Endodermal cell (in vitro differentiated cells): ENCODE measurements at regions not wholly inside any gene's neighbourhood (a gene's known extent, or its start where the extent isn't known, plus 50 kb on each side); places are given as distances from the start of the nearest gene placed in this dataset.

Experiments used
- DNase-seq: peaks from one replicate; pipeline ENCODE4 v3.0.0-alpha.2; 2017
- H3K27ac ChIP-seq: 2 replicates; pipeline ENCODE4 v1.5.1; 2013; ENCODE audit warnings: mild to moderate bottlenecking, low read depth, low read length, moderate library complexity
- H3K27me3 ChIP-seq: 2 replicates; pipeline ENCODE4 v1.6.1; 2013; ENCODE audit warnings: mild to moderate bottlenecking, low read length, moderate library complexity; ENCODE audit not compliant: insufficient read depth, control insufficient read depth, poor library complexity, severe bottlenecking
- H3K36me3 ChIP-seq: 2 replicates; pipeline ENCODE4 v1.7.0; 2013; ENCODE audit warnings: mild to moderate bottlenecking, low read length, moderate library complexity; ENCODE audit not compliant: control insufficient read depth, insufficient read depth
- H3K4me1 ChIP-seq: one replicate; pipeline ENCODE4 v1.7.0; 2013; ENCODE audit warnings: low read length; ENCODE audit not compliant: control insufficient read depth, insufficient read depth
- H3K4me3 ChIP-seq: 2 replicates; pipeline ENCODE4 v1.5.1; 2013; ENCODE audit warnings: mild to moderate bottlenecking, low read length, moderate library complexity
- H3K9ac ChIP-seq: 2 replicates; pipeline ENCODE4 v1.6.1; 2013; ENCODE audit warnings: mild to moderate bottlenecking, low read length, moderate library complexity; ENCODE audit not compliant: poor library complexity, severe bottlenecking; ENCODE audit errors: extremely low read depth
- H3K9me3 ChIP-seq: 2 replicates; pipeline ENCODE4 v1.6.1; 2013; ENCODE audit warnings: mild to moderate bottlenecking, low read length, moderate library complexity; ENCODE audit not compliant: control insufficient read depth
- H3K27ac Mint-ChIP-seq: 2 replicates; pipeline ENCODE4 v1.8.0; 2020; ENCODE audit warnings: mixed read lengths
- H3K27me3 Mint-ChIP-seq: 2 replicates; pipeline ENCODE4 v1.8.0; 2021; ENCODE audit warnings: mild to moderate bottlenecking, mixed read lengths; ENCODE audit not compliant: insufficient read depth
- H3K36me3 Mint-ChIP-seq: 2 replicates; pipeline ENCODE4 v1.8.0; 2020; ENCODE audit warnings: low read depth, mixed read lengths
- H3K4me1 Mint-ChIP-seq: 2 replicates; pipeline ENCODE4 v1.8.0; 2020; ENCODE audit warnings: mixed read lengths
- H3K4me3 Mint-ChIP-seq: 2 replicates; pipeline ENCODE4 v1.8.0; 2020; ENCODE audit warnings: mild to moderate bottlenecking, moderate library complexity, mixed read lengths
- H3K9me3 Mint-ChIP-seq: 2 replicates; pipeline ENCODE4 v1.8.0; 2020; ENCODE audit warnings: mild to moderate bottlenecking, mixed read lengths
- WGBS, 2 experiments: methylation state at CpG; one replicate each; pipeline versions ENCODE4 v1.1.5 to v1.1.7; 2013; ENCODE audit warnings: missing lambda C conversion rate in 2 of 2, mixed read lengths in 1 of 2; ENCODE audit not compliant: insufficient coverage in 1 of 2, insufficient read length in 1 of 2; 5-methylcytosine and 5-hydroxymethylcytosine counted together
- TF ChIP-seq, protein P1 (sequence below): fragments of 200-600 bp; sonication (generic); conservative IDR thresholded peaks from 2 replicates; pipeline ENCODE4 v1.5.0; 2021; ENCODE audit warnings: antibody characterized with exemption, mild to moderate bottlenecking

- H3K27me3 Mint-ChIP-seq: no peaks in the 10 kb centered on the region
- DNase-seq: no peak
- WGBS, 2 experiments: 55 to 67% methylated on average over 1 of the region's 1 CpG
Observed at GRCh38 chr2:139078376-139078775, 298.2 kb upstream of the NXPH2 start.

DNA sequence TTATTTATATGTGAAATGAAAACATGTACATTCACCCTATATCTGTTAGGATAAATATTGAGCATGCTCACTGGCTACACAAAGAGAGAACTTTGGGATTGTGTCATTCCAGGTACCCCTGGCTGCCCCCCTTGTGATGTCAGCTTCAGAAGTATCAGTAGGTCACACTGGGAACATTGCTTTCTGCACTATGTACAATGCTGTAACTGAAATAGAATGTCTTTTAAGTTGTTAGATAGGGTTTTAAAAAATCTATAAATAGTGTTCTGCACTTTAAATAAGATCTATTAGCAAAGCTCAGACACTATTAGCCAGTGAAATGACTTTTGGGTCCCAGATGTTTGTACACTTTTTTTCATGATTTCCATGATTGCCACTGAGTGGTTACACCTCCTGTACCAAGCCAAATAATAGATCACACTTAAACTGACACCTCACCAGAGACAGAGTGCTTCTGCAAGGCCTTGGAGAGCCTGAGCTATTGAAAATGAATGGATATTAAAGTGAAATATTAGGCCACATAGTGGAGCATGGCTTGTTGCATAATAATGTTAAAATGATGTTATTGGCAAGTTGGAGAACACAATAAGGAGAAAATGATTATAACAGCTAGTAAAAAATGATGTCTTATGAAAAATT, 297.0 kb upstream of the NXPH2 start:
- no peak overlapping the region for H3K27ac ChIP-seq
- H3K27me3 ChIP-seq: no peaks in the 10 kb centered on the region
- no peaks in the 10 kb centered on the region for H3K36me3 ChIP-seq
- H3K27ac Mint-ChIP-seq: no peak overlapping the region
- no peaks in the 10 kb centered on the region for H3K4me1 Mint-ChIP-seq
- no peaks in the 10 kb centered on the region for H3K9me3 Mint-ChIP-seq
- no peaks in the 10 kb centered on the region for H3K27me3 Mint-ChIP-seq
- no peaks in the 10 kb centered on the region for H3K9me3 ChIP-seq
- no peak overlapping the region for H3K4me3 ChIP-seq
- no peak for DNase-seq
- no peaks in the 10 kb centered on the region for H3K4me1 ChIP-seq
- no peak overlapping the region for H3K9ac ChIP-seq
- TF ChIP-seq, protein P1, sequence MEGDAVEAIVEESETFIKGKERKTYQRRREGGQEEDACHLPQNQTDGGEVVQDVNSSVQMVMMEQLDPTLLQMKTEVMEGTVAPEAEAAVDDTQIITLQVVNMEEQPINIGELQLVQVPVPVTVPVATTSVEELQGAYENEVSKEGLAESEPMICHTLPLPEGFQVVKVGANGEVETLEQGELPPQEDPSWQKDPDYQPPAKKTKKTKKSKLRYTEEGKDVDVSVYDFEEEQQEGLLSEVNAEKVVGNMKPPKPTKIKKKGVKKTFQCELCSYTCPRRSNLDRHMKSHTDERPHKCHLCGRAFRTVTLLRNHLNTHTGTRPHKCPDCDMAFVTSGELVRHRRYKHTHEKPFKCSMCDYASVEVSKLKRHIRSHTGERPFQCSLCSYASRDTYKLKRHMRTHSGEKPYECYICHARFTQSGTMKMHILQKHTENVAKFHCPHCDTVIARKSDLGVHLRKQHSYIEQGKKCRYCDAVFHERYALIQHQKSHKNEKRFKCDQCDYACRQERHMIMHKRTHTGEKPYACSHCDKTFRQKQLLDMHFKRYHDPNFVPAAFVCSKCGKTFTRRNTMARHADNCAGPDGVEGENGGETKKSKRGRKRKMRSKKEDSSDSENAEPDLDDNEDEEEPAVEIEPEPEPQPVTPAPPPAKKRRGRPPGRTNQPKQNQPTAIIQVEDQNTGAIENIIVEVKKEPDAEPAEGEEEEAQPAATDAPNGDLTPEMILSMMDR: no peak
- H3K4me3 Mint-ChIP-seq: no peak overlapping the region
- no peaks in the 10 kb centered on the region for H3K36me3 Mint-ChIP-seq

More at GRCh38 chr2:139078376-139078775, 298.2 kb upstream of the NXPH2 start:
- TF ChIP-seq, protein P1: no peak
- no peak overlapping the region for H3K27ac Mint-ChIP-seq
- Histone ChIP-seq H3K27me3 (no peaks in the 10 kb centered on the region), H3K4me3 (no peak overlapping the region), H3K9ac (no peak overlapping the region), H3K4me1 (no peaks in the 10 kb centered on the region), H3K9me3 (no peaks in the 10 kb centered on the region), H3K36me3 (no peaks in the 10 kb centered on the region), H3K27ac (no peak overlapping the region)
- no peaks in the 10 kb centered on the region for H3K36me3 Mint-ChIP-seq
- no peak overlapping the region for H3K4me3 Mint-ChIP-seq
- H3K4me1 Mint-ChIP-seq: no peaks in the 10 kb centered on the region
- no peaks in the 10 kb centered on the region for H3K9me3 Mint-ChIP-seq

DNA sequence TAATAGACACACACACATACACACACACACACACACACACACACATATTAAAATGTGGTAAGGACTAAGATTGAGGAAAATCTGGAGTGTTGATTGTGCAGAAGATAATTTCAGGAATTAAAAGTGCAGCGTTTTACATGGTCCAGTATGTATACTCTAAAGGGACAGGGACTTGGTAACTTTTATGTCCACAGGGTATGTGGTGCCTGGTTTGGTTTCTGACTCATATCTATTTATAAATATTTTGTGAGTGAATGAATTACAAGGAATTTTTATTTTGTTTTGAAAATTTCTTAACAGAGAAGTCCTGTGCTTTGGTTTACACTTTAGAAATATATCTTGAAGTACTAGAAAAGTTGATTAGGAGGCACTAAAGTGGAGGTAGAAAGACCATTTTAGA, 287.7 kb upstream of the NXPH2 start:
- WGBS, 2 experiments: 95% methylated on average over 1 of the region's 1 CpG; no CpG with 5 or more reads in 1 of the 2 experiments
- Mint-ChIP-seq H3K4me1 (no peaks in the 10 kb centered on the region), H3K27ac (no peak overlapping the region), H3K9me3 (no peaks in the 10 kb centered on the region), H3K27me3 (no peaks in the 10 kb centered on the region), H3K4me3 (no peak overlapping the region), H3K36me3 (no peaks in the 10 kb centered on the region)
- DNase-seq: no peak
- TF ChIP-seq, protein P1: no peak
- Histone ChIP-seq H3K36me3 (no peaks in the 10 kb centered on the region), H3K9ac (no peak overlapping the region), H3K9me3 (no peaks in the 10 kb centered on the region), H3K4me3 (no peak overlapping the region), H3K27ac (no peak overlapping the region), H3K4me1 (no peaks in the 10 kb centered on the region), H3K27me3 (no peaks in the 10 kb centered on the region)
